Mesothelial cell of epicardium (in vitro differentiated cells): ENCODE measurements at regions not wholly inside any gene's neighbourhood (a gene's known extent, or its start where the extent isn't known, plus 50 kb on each side); places are given as distances from the start of the nearest gene placed in this dataset.

Experiments used
- DNase-seq, 2 experiments: peaks; one replicate each; pipeline ENCODE4 v3.0.0; 2021; ENCODE audit warnings: low spot score in 2 of 2; ENCODE audit not compliant: unreplicated experiment in 2 of 2
- H3K27ac Mint-ChIP-seq: 2 replicates; pipeline ENCODE4 v1.8.0; 2021; ENCODE audit warnings: mixed read lengths
- H3K27me3 Mint-ChIP-seq: 2 replicates; pipeline ENCODE4 v1.8.0; 2021; ENCODE audit warnings: low read depth, mixed read lengths
- H3K36me3 Mint-ChIP-seq: 2 replicates; pipeline ENCODE4 v1.8.0; 2021; ENCODE audit warnings: mixed read lengths
- H3K4me1 Mint-ChIP-seq: 2 replicates; pipeline ENCODE4 v1.8.0; 2021; ENCODE audit warnings: mixed read lengths
- H3K4me3 Mint-ChIP-seq: 2 replicates; pipeline ENCODE4 v1.8.0; 2021; ENCODE audit warnings: mild to moderate bottlenecking, moderate library complexity, mixed read lengths
- H3K9me3 Mint-ChIP-seq: 2 replicates; pipeline ENCODE4 v1.8.0; 2021; ENCODE audit warnings: mixed read lengths
- CTCF ChIP-seq: fragments of 200-600 bp; sonication (generic); IDR thresholded peaks from one replicate; pipeline ENCODE4 v1.5.0; 2021; ENCODE audit warnings: antibody characterized with exemption; ENCODE audit not compliant: unreplicated experiment

- H3K36me3 Mint-ChIP-seq, result no peaks in the 10 kb centered on the region
- no peak overlapping the region for H3K4me3 Mint-ChIP-seq
- DNase-seq, result no peak
- no peak overlapping the region for H3K27ac Mint-ChIP-seq
- no peaks in the 10 kb centered on the region for H3K27me3 Mint-ChIP-seq
- peaks cover 5% of the 10 kb centered on the region for H3K9me3 Mint-ChIP-seq
- no peak for TF ChIP-seq CTCF
- peaks cover 10% of the 10 kb centered on the region for H3K4me1 Mint-ChIP-seq
Observed at GRCh38 chr6:49327571-49327970, 135.5 kb downstream of the MMUT start.

DNA sequence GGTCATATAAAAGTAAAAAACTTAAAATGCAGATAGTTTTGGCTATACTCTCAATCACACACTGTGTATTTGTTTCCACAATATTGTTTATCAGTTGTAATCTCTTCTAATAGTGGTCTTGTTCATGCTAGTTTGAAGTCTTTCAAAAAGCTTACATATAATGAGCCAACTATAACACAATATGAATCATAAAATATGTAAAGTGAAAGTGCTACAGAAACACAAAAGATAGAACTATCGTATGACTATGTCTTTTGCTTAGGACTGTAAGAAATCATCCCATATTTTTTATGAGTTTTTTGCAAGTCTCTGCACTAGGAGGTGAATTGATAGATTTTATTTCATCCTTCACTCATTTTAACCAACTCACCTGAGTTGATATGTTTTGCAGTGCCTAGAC, 136.0 kb downstream of the MMUT start:
- H3K27me3 Mint-ChIP-seq, result no peaks in the 10 kb centered on the region
- H3K9me3 Mint-ChIP-seq, result peaks cover 5% of the 10 kb centered on the region
- no peak overlapping the region for H3K27ac Mint-ChIP-seq
- peaks cover 10% of the 10 kb centered on the region for H3K4me1 Mint-ChIP-seq
- no peak for DNase-seq
- no peaks in the 10 kb centered on the region for H3K36me3 Mint-ChIP-seq
- no peak for TF ChIP-seq CTCF
- H3K4me3 Mint-ChIP-seq, result no peak overlapping the region

GRCh38 chr6:49326347-49326746, 136.7 kb downstream of the MMUT start:
- peaks cover 5% of the 10 kb centered on the region for H3K9me3 Mint-ChIP-seq
- H3K36me3 Mint-ChIP-seq, result no peaks in the 10 kb centered on the region
- no peak overlapping the region for H3K4me3 Mint-ChIP-seq
- no peak for DNase-seq
- no peaks in the 10 kb centered on the region for H3K27me3 Mint-ChIP-seq
- TF ChIP-seq CTCF, result no peak
- H3K4me1 Mint-ChIP-seq, result peaks cover 10% of the 10 kb centered on the region
- no peak overlapping the region for H3K27ac Mint-ChIP-seq

- Mint-ChIP-seq H3K27ac (no peak overlapping the region), H3K4me3 (no peak overlapping the region)
Observed at GRCh38 chr6:49325891-49326290, 137.2 kb downstream of the MMUT start.

GRCh38 chr6:49322861-49323260, 140.2 kb downstream of the MMUT start:
- H3K4me1 Mint-ChIP-seq, result peaks cover 5% of the 10 kb centered on the region
- peaks cover 5% of the 10 kb centered on the region for H3K9me3 Mint-ChIP-seq
- peaks cover 2% of the 10 kb centered on the region for H3K27me3 Mint-ChIP-seq
- H3K36me3 Mint-ChIP-seq, result no peaks in the 10 kb centered on the region
- DNase-seq, result no peak
- TF ChIP-seq CTCF, result no peak
- H3K27ac Mint-ChIP-seq, result no peak overlapping the region
- no peak overlapping the region for H3K4me3 Mint-ChIP-seq

More at GRCh38 chr6:49325891-49326290, 137.2 kb downstream of the MMUT start:
- no peak for DNase-seq
- Mint-ChIP-seq H3K4me1 (peaks cover 10% of the 10 kb centered on the region), H3K36me3 (no peaks in the 10 kb centered on the region), H3K27me3 (no peaks in the 10 kb centered on the region), H3K9me3 (peaks cover 5% of the 10 kb centered on the region)
- no peak for TF ChIP-seq CTCF

DNA sequence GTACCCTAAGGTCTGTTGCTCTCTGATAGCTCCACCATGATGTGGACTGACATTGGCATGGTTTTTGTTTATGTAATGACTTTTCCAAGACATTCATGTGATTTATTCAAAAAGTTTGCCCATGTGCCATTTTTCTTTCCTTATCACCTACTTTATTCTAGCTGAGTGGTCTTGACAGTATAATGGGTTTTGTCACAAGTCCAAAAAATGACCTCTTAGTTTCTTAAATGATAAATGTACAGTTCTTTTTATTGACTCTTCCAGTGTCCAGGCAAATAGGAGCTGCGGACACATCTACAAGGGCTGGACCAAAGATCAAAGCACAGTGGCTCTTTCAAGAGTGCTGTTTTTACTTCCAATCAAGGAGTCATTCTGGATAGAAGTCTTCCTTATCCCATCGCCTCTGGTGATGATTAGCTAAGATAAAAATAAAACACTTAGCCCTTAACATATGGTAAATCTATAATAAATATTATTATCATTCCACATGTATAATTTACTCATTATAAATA, 141.4 kb downstream of the MMUT start:
- H3K36me3 Mint-ChIP-seq, result no peaks in the 10 kb centered on the region
- H3K27me3 Mint-ChIP-seq, result peaks cover 2% of the 10 kb centered on the region
- H3K4me1 Mint-ChIP-seq, result peaks cover 5% of the 10 kb centered on the region
- peaks cover 17% of the 10 kb centered on the region for H3K9me3 Mint-ChIP-seq
- H3K4me3 Mint-ChIP-seq, result no peak overlapping the region
- no peak overlapping the region for H3K27ac Mint-ChIP-seq
- no peak for DNase-seq
- no peak for TF ChIP-seq CTCF
